NCI-H69 (cell line): ENCODE measurements at regions not wholly inside any gene's neighbourhood (a gene's known extent, or its start where the extent isn't known, plus 50 kb on each side); places are given as distances from the start of the nearest gene placed in this dataset.

Source experiments
- DNase-seq: peaks from one replicate; lab custom pipeline; 2025; lab: John Stamatoyannopoulos, UW

DNA sequence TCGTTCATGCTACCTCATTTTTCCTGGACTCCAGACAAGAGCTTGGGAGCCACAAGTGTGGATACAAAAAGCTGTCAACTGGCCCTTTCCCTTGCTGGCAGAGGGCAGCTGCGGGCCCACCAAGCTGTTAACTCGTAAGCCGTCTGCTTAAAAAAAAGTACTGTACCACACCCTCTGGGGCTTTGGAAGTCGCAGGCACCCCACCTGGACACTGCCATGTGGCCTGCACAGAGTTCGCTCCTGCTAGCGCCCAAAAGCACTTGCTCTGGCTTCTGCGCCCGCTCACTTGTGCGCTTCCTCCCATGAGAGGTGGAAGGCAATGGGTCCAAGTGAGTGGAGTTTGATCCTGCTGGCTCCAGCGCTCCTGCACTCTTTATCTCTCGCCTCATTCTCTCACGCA is 476.4 kb upstream of the FSTL5 start:
- DNase-seq: no peak

GRCh38 chr4:162634390-162634789 is 470.6 kb upstream of the FSTL5 start:
- DNase-seq: no peak

- DNase-seq: no peak
Observed at GRCh38 chr4:162622664-162623063, 458.9 kb upstream of the FSTL5 start.

- DNase-seq: no peak
Observed at GRCh38 chr4:162610116-162610515, 446.3 kb upstream of the FSTL5 start.

GRCh38 chr4:162586266-162586665 is 422.5 kb upstream of the FSTL5 start:
- DNase-seq: no peak

- DNase-seq: no peak
Observed at GRCh38 chr4:162582180-162582579, 418.4 kb upstream of the FSTL5 start.

DNA sequence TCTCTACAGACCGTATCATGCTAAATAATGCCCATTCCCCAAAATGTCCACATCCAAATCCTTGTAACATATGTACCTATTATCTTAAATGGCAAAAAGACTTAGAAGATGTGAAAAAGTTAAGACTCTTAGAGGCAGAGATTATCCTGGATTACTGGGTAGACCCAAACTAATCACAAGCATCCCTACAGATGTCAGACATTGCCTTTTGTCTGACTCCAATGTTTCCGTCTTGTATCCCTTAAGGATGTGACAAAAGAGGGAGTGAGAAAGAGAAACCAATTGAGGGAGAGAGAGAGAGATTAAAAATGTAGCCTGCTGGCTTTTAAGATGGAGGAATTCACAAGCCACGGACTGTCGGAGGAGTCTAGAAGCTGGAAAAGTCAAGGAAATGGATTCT is 401.9 kb upstream of the FSTL5 start:
- DNase-seq: no peak

DNA sequence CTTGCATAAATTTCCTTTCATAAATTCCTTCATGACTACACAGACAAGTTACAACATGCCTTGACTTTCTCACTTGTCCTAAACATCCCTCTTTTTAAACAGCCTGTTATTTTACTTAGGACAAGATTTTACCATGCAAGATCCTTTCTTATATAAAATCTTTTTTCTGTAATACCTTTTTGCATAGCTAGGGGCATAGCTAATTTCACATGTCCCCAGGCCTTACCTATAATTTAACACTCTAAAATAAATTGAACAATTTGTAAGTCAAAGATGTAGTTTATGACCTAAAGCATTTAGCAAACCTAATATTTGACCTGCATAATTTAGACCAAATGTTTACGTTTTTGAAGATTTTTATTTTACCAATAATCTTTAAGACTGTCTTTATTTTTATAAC is 396.3 kb upstream of the FSTL5 start:
- no peak for DNase-seq

- no peak for DNase-seq
Observed at GRCh38 chr4:162557516-162558106, 393.8 kb upstream of the FSTL5 start.

DNA sequence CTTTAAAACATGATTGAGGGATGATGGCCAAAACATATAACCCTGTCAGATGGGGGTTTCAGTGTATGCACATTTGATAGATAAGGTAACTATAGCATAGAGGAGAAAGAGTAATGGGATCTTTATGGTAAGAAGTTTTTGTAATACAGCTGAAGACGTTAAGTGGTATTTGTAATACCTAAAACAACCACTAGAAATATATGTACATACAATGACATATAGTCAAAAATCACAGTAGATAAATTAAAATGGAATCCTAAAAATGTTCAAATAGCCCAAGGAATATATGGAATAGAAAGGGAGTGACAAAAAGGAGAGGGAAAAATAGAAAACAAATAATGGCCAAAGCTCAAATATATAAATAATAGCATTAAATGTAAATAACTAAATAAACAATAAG is 371.3 kb upstream of the FSTL5 start:
- no peak for DNase-seq

GRCh38 chr4:162523171-162523570 is 359.4 kb upstream of the FSTL5 start:
- DNase-seq: peak; percentile 35

DNA sequence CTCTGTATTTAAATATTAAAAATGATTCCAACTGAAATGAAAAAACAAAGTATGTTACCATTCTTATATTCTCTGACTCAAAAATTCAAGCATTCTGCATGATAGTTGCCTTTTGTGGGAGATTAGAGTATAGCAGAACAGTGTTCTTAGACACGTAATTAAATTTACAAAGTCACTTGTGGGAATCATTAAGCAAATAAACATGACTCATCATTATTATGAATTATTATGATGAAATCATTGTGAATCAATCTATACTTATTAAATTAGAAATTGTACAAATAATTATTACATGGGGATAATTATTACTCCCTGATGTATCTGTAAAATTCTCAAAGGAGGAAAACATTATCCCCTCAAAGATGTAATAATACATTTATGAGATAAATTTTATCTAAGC is 358.9 kb upstream of the FSTL5 start:
- DNase-seq: no peak

DNA sequence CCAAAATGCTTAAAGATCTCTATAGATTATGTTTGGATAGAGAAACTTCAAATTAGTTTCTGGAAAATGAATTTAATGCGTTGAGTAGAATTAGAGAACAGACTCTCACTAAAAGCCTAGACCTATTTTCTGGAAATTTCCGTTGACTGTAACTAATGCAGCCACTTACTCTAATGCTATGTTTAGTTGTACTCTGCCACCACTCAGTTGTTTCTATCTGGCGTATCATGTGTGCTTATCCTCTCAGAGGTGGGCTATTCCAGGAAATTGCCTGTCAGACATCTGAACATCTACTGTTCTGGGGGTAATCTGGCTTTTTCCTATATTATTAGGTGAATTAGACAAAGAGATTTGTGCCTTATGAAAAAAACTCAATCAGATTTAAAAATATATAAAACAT is 347.1 kb upstream of the FSTL5 start:
- no peak for DNase-seq

DNA sequence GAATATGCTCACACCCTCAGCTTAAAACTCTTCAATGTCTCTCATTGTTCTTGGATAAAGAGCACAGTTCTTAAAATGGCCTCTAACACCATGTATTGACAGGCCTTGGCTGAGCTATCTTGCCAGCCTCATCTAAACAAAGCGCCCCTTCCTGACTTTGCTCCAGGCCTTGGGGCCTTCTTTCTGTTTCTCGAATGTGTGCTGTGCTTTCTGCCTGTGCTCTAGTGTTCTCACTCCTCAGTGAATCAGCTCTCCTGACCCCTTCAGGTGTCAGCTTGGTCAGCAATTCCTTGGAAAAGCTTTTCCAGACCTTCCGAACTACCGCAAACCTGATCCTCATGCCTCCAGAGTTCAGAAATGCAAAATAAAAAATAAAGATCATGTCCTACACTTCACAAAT is 346.3 kb upstream of the FSTL5 start:
- DNase-seq: no peak

- no peak for DNase-seq
Observed at GRCh38 chr4:162509333-162509732, 345.5 kb upstream of the FSTL5 start.

GRCh38 chr4:162506253-162506652 is 342.5 kb upstream of the FSTL5 start:
- no peak for DNase-seq

- no peak for DNase-seq
Observed at GRCh38 chr4:162503868-162504267, 340.1 kb upstream of the FSTL5 start.

DNA sequence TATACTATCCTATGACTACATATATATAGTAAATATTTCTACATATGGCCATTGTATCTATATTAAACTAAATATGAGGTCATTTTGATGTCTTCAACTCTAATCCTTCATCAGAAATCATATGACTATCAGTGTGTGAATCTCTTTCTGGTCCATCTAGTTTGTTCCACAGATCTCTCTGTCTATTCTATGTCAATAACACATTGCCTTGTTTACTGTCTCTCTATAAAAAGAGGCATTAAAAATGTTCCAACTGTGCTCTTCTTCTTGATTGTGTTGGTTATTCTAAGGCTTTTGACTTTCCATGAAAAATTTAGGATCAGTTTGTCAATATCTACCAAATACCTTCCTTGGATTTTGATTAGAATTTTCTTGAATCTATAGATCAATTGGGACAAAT is 338.3 kb upstream of the FSTL5 start:
- DNase-seq: no peak

GRCh38 chr4:162499478-162499877 is 335.7 kb upstream of the FSTL5 start:
- DNase-seq: peak; percentile 9

DNA sequence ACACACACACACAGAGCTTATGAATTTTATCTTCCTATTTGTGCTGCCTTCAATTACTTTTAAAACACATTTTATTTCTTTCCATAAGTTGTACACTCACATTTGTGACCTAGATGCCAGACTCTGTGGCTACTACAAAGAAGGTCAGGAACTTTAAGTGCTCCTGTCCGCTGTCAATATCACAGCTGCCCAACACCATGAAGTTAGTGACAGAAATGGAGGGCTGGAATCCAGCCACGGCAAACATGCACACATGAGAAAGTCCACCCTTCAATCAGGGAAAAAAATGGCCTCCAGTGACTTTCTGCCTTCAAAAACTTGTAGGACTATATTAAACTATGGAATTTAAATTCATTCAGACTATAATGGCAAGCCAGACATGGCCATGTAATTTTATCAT is 334.4 kb upstream of the FSTL5 start:
- DNase-seq: peak; percentile 3

DNA sequence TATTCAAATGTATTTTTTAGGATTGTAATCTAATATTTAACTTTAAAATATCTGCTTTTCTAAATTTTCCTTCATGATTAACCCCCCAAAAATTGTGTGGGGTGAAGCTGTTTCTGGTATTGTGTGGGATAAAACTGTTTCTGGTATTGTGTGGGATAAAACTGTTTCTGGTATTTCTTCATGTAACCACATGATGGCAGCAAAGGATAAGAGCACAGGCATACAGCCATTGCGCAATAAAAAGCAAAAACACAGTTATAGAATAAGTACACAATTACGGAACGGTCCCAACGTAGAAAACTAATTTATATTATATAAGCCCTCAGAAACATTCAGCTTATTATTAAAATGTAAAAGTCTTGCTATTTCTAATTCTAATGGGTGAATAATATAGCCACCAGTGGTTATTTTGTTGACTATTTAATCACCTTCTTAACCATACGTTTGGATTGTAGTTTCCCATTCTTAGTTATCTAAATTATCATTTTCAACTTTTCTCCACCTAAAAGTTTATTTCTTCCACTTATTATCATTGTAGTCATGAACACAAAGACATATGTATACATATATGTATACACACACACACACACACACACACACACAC is 333.9 kb upstream of the FSTL5 start:
- peak; percentile 36 for DNase-seq

DNA sequence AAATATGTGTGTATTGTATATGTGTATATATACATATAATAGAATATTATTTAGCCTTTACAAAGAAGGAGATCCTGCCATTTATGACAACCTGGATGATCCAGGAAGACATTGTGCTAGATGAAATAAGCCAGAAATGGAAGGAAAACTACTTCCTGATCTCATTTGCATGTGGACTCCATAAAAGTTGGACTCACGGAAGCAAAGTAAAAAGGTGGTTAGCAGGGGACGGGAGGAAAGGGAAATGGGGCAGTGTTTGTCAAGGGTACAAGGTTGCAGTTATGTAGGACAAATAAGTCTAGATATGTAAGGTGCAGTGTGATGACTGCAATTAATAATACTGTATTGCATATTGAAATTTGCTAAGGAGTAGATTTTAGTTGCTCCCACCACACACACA is 331.1 kb upstream of the FSTL5 start:
- DNase-seq: no peak

- DNase-seq: no peak
Observed at GRCh38 chr4:162485486-162485885, 321.7 kb upstream of the FSTL5 start.

GRCh38 chr4:162475246-162475645 is 311.4 kb upstream of the FSTL5 start:
- no peak for DNase-seq
